ENCODE measurements at regions not wholly inside any gene's neighbourhood (a gene's known extent, or its start where the extent isn't known, plus 50 kb on each side); places are given as distances from the start of the nearest gene placed in this dataset.

- TF ChIP-seq POLR2A (IDR thresholded peaks at IDR 0.05) (no peak), CTCF (IDR thresholded peaks at IDR 0.05) (no peak), POLR2AphosphoS5 (IDR thresholded peaks at IDR 0.05) (no peak)
Observed at GRCh38 chr11:25943031-25943430, 388.9 kb upstream of the ANO3 start.
